ENCODE measurements at regions not wholly inside any gene's neighbourhood (a gene's known extent, or its start where the extent isn't known, plus 50 kb on each side); places are given as distances from the start of the nearest gene placed in this dataset.

DNA sequence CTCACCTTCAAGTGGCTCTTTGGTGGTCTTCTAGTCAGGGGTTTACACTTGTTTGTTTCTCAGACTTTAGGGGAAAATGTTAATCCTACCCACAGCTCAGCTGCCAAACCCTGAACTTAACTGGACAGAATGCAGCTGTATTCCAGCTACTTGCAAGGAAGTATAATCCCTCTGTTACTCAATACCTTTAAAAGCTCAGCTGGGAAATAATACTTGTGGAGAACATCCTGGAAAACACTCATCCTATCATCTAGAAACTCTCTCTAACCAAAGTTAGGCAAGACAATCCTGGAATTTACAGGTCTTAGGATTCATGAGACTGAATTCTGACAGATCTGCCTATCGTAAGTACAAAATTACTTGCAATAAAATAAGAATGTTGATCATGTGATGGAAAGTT lies 404.1 kb downstream of the ADAMTS20 start:
- Histone ChIP-seq H2BK20ac (ENCODE audit: low read depth, low read length, poor library complexity, severe bottlenecking) (no peak overlapping the region), H4K20me1 (ENCODE audit: control insufficient read depth, insufficient read depth, insufficient read length) (no peaks in the 10 kb centered on the region), H3K79me2 (ENCODE audit: insufficient read depth, low read length) (no peaks in the 10 kb centered on the region), H4K8ac (replicated peaks; ENCODE audit: insufficient read length, low read depth, low read length) (no peak overlapping the region), H3K14ac (ENCODE audit: insufficient read depth, low read length) (no peak overlapping the region), H2BK15ac (ENCODE audit: low read depth, low read length) (no peak overlapping the region), H3K9me3 (ENCODE audit: control insufficient read depth, low read depth, low read length) (no peaks in the 10 kb centered on the region), H2AK5ac (ENCODE audit: insufficient read length, low read length) (no peak overlapping the region), H2BK12ac (ENCODE audit: insufficient read length, low read depth, low read length) (no peak overlapping the region), H3K27me3 (ENCODE audit: insufficient read depth, low read length) (no peaks in the 10 kb centered on the region), H3K23me2 (ENCODE audit: insufficient read length, low read depth, low read length, poor library complexity, severe bottlenecking) (no peaks in the 10 kb centered on the region), H3K79me1 (ENCODE audit: insufficient read depth, low read depth, low read length, poor library complexity, severe bottlenecking) (no peaks in the 10 kb centered on the region), H3T11ph (ENCODE audit: low read length) (no peak overlapping the region), H3K56ac (ENCODE audit: insufficient read length, low read depth, low read length) (no peak overlapping the region), H3K9ac (ENCODE audit: extremely low read depth, insufficient read length, low read length) (no peak overlapping the region), H3K18ac (ENCODE audit: insufficient read length, low read depth, low read length) (no peak overlapping the region), H4K91ac (ENCODE audit: insufficient read length, low read depth, low read length) (no peak overlapping the region), H3K4me1 (ENCODE audit: insufficient read depth, low read length) (no peaks in the 10 kb centered on the region), H4K5ac (ENCODE audit: insufficient read length, low read depth, low read length) (no peak overlapping the region), H3K23ac (ENCODE audit: insufficient read length, low read depth, low read length) (no peak overlapping the region), H2BK5ac (ENCODE audit: insufficient read length, low read length) (no peak overlapping the region), H3K27ac (ENCODE audit: insufficient read length, low read depth, low read length) (no peak overlapping the region), H3K4me2 (ENCODE audit: insufficient read depth, insufficient read length, low read length) (no peak overlapping the region), H3K4ac (ENCODE audit: low read depth, low read length) (no peak overlapping the region), H2BK120ac (ENCODE audit: low read depth, low read length, poor library complexity, severe bottlenecking) (no peak overlapping the region), H2AFZ (ENCODE audit: low read length) (no peak overlapping the region)
- no peaks in the 10 kb centered on the region for H3K27me3 Mint-ChIP-seq (ENCODE audit: low read depth)
- TF ChIP-seq, protein P1, sequence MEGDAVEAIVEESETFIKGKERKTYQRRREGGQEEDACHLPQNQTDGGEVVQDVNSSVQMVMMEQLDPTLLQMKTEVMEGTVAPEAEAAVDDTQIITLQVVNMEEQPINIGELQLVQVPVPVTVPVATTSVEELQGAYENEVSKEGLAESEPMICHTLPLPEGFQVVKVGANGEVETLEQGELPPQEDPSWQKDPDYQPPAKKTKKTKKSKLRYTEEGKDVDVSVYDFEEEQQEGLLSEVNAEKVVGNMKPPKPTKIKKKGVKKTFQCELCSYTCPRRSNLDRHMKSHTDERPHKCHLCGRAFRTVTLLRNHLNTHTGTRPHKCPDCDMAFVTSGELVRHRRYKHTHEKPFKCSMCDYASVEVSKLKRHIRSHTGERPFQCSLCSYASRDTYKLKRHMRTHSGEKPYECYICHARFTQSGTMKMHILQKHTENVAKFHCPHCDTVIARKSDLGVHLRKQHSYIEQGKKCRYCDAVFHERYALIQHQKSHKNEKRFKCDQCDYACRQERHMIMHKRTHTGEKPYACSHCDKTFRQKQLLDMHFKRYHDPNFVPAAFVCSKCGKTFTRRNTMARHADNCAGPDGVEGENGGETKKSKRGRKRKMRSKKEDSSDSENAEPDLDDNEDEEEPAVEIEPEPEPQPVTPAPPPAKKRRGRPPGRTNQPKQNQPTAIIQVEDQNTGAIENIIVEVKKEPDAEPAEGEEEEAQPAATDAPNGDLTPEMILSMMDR (conservative IDR thresholded peaks at IDR 0.05) = no peak
- DNase-seq = no peak
- H3K27ac Mint-ChIP-seq = no peak overlapping the region
- H3K9me3 Mint-ChIP-seq = no peaks in the 10 kb centered on the region
- WGBS (ENCODE audit: extremely low coverage, insufficient read length, low lambda C conversion rate) = no CpG with 5 or more reads among the region's 1 CpG
- H3K4me3 Mint-ChIP-seq = no peak overlapping the region
- H3K36me3 Mint-ChIP-seq (ENCODE audit: insufficient read depth in 1 of 3, low read depth in 3 of 3) = no peaks in the 10 kb centered on the region
- no peaks in the 10 kb centered on the region for H3K4me1 Mint-ChIP-seq
